Medulla oblongata (tissue), 1 donor: ENCODE measurements at regions not wholly inside any gene's neighbourhood (a gene's known extent, or its start where the extent isn't known, plus 50 kb on each side); places are given as distances from the start of the nearest gene placed in this dataset.
"Not testable (repeated sequence)": the region's sequence is repeated elsewhere in the genome, so short reads cannot be mapped to it uniquely, and the experiment has no call there.

Source experiments
- DNase-seq: peaks from one replicate; pipeline ENCODE4 v3.0.0-alpha.2; 2015; ENCODE audit errors: extremely low spot score

DNA sequence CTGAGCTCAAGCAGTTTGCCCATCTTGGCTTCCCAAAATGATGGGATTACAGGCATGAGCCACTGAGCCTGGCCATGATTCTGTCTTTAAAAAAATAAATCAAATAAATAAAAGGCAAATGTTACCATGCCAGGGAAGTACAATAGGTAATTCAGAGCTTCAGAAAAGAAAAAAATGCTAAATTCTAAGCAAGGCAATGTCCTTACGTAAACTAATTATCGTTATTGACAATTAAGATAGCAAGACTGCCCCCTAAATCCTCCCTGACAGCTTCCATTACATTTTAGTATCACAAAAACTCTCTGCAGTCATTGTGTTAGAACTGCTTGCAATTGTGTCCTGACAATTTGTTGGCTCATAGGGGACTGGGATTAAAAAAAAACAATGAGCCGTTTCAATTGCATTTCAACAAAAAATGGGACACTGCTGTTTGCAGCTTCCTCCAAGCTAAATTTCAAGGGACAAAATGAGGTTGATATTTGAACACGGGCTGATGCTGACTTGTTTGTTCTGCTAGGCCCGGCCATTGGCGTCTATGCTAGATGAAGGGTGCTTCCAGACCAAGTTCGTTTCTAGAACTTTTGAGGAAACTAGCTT, 88.9 kb downstream of the MOGAT1 start:
- peak; percentile 57 for DNase-seq

DNA sequence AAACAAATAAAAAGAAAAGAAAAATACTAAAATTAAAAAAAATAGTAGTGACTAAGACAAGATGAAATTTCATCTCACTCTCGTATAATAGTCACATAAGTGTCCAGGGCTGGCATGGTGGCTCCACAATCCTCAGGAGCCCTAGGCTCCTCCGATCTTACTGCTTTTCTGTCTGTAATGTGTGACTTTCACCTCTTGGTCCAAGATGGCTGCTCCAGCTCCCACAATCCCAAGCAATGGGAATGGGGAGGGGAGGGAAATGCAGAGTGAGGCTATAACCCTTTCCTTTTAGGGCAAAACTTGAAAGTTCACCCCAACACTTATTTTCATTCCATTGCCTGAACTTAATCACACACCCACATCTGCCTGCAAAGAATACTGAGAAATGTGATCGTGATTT, 90.4 kb downstream of the MOGAT1 start:
- DNase-seq: no peak

DNA sequence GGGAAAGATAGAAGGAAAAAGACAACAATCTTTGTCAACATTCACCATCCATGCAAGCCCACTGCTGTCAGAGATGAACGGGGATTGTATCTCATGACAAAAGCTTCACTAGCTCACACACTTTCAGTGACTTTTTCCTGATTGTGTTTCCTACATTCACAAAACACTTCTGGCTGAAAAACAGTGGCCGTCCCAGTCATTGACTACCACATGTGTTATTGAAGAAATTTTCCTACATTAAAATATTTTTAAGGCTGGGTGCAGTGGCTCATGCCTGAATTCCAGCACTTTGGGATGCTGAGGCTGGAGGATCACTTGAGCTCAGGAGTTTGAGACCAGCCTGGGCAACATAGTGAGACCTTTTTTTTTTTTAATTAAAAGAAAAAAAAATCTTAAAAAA, 90.9 kb downstream of the MOGAT1 start:
- no peak for DNase-seq

DNA sequence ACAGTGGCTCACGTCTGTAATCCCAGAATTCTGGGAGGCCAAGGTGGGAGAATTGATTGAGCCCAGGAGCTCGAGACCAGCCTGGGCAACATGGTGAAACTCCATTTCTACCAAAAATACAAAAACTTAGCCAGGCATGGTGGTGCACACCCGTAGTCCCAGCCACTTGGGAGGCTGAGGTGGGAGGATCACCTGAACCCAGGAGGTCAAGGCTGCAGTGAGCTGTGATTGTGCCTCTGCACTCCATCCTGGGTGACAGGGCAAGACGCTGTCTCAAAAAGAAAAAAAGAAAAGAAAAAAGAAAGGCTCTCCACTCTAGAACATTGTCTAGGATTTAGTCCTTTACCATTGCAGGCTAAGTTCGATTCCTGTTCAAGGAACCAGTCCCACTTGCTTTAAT, 94.4 kb downstream of the MOGAT1 start:
- not testable (repeated sequence) for DNase-seq

DNA sequence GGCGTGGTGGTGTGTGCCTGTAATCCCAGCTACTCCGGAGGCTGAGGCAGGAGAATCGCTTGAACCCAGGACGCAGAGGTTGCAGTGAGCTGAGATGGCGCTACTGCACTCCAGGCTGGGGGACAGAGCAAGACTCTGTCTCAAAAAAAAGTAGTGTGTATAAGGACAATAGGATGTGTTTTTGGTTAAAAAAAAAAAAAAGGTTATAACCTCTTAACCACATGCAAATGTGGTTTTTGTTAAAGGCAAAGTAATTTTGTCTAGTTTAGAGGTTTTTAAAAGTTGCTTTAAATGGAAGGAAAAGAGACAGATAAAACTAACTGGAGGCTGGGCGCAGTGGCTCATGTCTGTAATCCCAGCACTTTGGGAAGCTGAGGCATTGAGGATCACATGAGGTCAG, 92.8 kb upstream of the ACSL3 start:
- not testable (repeated sequence) for DNase-seq

DNA sequence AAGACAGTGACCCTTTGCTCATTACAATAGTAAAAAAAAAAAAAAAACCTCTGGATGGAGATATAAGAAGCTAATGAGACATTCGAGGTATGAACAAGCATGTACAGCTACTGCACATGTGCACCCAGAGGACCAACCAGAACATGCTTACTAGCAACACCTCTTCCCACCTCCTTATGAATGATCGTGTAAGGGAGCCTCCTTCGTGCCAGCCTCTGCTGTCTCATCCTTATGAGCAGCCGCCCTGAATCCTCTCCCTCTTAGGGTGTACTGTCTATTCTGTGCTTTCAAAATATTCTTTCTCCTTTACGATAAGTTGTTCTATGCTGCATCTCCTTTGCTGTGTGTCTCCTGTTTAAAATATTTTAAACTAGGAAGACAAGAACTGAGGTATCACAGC, 91.4 kb upstream of the ACSL3 start:
- DNase-seq: no peak

DNA sequence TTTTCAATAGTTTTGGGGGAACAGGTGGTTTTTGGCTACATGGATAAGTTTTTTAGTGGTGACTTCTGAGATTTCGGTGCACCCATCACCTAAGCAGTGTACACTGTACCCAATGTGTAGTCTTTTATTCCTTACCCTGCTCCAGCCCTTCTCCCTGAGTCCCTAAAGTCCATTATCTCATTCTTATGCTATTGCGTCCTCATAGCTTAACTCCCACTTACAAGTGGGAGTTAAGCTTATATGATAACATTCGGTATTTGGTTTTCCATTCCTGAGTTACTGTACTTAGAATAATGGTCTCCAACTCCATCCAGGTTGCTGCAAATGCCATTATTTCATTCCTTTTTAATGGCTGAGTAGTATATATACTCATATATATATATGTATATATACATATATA, 90.9 kb upstream of the ACSL3 start:
- no peak for DNase-seq

DNA sequence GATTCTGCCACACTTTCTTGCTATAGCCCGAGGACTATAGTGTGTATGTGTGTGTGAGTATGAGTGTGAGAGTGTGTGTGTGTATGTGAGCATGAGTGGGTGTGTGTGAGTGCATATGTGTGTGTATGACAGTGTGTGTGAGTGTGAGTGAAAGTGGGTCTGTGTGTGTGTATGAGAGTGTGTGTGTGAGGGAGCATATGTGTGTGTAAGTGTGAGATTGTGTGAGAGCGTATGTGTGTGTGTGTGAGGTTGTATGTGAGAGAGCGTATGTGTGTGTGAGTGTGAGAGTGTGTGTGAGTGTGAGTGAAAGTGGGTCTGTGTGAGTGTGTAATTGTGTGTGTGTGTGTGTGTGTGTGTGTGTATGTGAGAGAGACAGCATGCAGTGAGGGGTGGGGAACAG, 89.0 kb upstream of the ACSL3 start:
- DNase-seq: no peak

DNA sequence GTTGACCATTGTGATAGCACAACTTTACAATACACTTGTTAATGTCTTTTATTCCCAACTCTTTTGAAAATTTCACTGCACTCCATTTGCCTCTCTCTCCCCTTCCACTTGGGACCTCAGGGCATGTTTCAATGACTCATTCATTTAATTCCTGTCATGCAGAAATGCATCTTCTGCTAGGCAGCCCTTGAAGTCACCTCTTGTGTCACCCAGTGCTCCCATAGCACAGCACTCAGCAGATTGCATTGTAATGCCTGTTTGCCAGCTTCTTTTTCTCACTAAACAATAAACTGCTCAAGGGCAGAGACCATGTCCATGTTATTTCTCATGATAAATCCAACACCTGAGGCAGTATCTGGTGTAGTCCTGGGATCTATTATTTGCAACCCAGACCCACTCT, 85.9 kb upstream of the ACSL3 start:
- no peak for DNase-seq

DNA sequence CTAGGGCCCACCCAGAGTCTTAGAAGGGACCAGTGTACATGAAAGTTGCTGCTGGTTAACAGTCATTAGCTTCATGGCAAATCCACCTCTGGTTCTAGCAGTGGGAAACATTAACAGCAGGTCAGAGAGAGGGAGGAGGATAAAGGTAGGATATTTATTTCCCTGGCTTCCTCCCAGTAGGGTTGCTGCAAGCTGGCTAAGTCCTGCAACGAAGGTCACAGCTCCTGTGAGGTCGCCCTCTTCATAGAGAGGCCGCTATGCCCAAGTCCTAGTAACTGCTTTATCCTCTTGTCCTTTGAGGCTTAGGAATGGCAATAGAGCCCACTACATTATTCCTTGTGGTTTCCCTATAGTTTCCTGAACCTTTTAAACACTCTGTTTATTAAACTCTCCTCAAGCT, 84.0 kb upstream of the ACSL3 start:
- no peak for DNase-seq

DNA sequence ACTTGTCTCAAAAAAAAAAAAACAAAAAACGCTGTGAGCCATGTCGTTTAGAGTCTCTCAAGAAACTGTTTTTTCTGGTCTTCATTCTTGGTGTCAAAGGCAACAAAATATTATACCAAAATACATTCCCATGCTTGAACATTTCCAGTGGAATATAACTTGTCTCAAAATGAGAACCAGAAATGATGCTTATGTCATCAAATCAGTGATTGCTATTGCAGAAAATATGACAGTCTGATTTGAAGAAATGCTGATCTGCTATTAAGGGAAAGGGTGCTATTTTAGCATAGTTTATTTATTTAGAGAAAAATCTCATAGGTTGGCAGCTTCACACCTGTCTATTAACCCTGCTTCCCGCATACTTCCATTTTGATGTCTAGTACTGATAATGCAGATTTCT, 82.4 kb upstream of the ACSL3 start:
- DNase-seq: no peak

DNA sequence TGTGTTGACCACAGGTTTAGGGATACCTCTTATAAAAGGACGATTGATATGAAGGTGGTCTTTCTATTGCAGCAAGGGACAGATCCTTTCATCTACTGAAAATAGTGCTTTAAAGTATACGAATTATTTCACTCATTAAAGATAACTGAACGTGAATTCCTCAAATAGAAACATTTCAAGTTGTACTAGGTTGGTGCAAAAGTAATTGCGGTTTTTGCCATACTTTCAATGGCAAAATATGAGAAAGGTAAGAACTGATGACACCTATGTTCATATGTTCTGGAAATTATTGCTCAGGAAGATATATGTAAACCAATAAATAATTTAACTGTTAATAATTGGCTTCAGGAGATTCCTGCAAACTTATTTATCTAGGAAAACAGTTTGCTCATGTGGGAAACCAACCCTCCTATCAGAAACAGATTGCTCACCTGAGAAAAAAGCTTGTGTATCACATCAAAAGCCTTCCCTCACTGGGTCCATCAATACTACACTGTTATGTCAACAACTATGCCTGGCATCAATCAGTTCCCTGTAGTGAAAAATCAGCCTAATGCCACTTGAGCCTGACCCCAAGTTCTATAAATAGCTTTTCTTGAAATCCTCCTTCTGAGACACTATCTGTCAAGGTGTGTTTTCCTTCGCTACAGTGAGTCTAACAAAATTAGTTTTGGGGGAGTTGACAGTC, 81.5 kb upstream of the ACSL3 start:
- no peak for DNase-seq

DNA sequence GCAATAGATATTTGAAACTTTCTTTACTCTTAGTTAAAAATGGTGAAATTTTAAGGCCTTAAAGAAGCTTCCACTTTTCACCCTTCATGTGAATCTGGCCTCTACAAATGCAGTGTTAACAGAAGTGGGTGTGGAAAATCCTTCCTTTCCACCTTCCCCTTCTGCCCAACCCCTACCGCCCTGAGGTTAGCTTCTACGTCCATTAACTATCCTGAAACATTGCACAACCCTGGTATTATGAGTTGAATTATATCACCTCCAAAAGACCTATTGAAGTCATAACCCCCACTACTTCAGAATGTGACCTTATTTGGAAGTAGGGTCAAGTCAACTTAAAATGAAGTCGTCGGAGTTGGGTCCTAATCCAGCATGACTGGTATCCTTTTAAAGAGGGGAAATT, 80.8 kb upstream of the ACSL3 start:
- DNase-seq: no peak

DNA sequence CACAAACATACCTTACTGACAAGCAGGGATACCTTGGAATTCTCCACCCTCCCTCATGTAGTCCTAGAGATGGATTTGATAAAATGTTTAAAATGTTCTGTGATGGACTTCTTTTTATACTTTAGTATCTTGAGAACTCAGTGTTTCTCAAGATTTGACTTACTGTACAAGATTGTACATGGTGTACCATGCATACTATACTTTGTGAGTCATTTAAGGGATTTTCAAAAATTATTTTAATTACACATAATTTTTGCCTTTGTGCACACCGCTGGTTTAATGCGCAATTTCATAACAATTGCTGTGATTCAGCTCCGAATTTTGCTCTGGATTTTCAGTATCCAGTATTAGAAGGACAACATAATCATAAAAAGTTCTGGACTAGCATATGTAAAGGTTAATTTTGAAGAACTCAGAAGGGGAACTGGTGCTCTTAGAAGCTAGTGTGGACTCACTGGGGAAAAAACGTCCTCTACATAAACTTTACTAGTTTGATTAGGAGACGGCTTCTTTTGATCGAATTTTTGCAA, 78.6 kb upstream of the ACSL3 start:
- DNase-seq: no peak

DNA sequence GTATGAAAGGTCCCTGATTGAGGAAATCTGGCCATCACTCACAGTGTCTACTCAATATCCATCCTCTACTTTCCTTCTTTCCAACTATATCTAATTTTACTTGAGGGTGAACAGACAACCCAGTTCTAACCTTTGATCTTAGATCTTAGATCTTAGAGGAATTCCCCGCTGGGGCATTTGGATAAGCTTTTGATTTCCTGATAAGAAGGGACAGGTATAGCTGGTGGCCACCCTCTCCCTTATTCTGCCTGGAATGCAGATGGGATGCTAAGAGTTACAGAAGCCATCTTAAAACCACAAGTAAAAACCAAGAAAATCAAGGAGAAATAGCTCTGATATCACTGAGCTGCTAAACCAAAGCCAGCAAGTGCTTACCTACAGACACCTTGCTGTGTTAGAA, 77.2 kb upstream of the ACSL3 start:
- DNase-seq: no peak

DNA sequence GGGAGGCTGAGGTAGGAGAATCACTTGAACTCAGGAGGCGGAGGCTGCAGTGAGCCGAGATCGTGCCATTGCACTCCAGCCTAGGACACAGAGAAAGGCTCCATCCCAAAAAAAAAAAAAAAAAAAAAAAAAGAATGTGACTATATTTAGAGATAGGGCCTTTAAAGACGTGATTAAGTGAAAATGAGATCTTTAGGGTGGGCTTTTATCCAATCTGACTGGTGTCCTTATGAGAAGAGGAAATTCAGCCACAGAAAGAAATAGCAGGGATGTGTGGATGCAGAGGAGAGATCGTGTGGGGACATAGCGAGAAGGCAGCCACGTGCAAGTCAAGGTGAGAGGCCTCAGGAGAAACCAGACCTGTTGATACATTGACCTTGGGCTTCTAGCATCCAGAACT, 69.9 kb upstream of the ACSL3 start:
- no peak for DNase-seq

DNA sequence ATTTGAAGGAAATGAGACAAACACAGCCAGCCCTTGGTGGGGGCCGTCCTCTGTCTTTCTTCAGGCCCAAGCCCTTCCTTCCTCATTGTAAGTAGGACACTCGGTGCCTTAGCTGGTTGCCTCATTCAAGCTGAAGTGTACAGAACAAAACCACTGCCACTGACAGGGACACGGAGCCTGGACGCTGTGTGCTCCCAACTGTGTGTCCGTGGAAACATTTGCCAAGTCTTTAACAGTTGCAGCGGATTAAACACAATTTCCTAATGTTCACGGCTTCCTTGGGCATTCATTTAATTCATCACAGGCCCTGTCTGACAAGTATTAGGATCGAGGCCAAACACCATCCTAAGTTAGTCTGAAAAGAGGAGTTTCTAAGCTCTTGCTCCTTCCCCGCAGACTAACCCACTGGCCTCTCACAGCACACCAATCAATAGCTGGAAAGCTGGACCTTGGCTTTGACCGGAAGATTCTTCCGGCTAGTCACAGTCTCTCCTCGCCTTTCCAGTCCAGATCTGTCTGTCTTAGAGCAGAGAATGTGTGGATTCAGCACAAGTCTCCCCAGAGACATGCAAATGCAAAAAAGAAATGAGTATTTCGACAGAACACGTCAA, 68.7 kb upstream of the ACSL3 start:
- peak; percentile 73 for DNase-seq

DNA sequence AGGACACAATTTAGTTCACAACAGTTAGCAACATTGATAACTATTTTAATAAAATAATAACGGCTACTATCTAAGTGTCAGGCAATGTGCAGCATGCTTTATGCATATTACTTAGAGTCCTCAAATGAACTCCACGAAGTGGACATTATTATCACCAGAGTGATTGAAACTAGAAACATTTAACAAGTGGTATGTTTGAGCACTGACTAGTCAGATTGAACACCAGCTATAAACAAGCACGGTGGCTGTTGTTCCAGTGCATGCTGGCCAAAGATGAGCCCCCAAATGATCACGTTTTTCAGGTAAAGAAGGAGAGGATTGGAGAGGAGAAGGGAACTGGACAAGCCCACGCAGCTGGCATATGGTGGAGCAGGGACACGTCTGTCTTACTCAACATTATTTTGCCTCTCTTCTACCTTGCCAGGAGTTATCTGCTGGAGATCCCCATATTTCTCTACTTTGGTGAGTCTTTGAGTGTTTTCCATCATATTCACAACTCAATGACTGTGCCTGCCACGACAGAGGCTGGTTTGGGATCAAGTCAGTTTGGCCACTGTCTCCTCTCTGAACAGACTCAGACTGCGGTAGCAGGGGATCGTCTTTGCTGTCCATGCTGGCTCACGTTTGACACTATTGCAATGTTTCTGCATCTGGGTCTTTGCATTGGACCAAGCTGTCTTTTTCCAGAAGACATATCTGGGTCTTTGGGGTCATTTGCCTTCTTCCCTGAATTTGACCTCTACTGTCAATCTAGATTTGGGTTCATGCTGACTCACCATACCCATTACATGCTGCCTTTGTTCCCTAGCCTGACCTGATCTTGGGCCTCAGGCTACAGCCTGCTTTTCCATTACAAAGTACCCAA, 66.0 kb upstream of the ACSL3 start:
- DNase-seq: no peak

DNA sequence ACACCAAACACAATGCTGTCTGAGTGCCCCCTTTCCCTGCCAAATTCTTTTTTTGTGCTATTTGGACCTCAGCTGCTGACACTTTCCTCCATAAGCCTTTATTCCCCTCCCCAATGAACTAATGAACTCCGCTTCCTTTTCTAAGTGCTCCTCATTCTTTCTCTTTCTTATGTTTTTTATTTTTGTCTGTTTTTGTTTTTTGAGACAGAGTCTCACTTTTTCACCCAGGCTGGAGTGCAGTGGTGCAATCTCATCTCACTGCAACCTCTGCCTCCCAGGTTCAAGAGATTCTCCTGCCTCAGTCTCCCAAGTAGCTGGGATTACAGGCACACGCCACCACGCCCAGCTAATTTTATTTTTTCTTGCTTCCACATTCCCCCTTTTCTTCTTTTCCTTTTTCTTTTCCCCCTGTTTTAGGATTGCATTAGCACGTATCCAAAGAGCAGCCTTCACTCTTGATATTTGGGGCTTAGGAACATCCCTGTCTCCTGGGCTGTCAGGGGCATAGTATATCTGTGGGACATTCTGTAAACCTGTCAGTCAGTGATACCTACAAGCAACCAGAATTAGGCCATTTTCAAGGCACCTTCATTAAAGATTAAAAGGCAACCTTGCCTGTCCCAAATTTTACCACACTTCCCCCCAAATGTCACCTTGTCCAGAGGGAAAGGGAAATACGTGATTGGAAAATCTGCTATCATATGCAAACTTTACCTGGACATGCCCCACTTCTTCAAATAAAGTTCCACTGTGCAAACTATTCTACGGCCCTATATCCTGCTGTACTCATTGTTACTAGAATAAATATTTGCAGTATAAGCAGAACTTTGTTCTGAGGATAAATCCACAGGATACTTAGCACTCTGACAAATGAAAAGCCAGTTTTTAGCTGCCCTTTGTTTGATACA, 65.1 kb upstream of the ACSL3 start:
- DNase-seq: no peak

DNA sequence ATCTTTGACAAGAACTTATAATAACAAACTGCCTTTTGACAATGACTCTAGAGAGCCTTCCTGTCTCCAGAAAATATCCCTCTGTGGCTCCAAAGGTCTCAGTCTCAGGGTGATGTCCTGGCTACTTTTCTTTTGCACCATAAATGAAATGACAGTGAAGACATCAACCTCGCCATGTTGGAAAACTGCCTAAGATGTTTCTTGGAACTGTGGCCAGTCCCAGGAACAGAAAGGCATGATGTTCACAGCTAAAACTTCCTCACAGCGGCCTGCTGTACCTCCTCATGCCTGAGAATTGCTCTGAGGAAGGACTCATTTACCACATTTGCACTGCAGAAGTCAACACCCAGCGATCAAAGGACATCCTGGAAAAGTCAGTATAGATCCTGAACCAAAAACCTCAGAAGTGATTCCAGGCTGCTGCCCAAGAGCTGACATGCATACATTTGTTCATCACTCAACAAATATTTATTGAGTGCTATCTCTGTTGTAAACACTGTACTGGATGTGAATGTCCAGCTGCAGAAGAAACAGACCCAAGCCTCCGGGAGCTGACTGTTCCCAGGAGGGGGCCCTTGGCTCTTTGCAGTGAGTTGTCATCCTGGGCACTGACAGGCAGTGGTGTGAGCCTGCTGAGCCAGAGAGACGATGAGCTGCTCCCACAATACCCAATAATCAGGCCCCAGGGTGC, 64.3 kb upstream of the ACSL3 start:
- no peak for DNase-seq

DNA sequence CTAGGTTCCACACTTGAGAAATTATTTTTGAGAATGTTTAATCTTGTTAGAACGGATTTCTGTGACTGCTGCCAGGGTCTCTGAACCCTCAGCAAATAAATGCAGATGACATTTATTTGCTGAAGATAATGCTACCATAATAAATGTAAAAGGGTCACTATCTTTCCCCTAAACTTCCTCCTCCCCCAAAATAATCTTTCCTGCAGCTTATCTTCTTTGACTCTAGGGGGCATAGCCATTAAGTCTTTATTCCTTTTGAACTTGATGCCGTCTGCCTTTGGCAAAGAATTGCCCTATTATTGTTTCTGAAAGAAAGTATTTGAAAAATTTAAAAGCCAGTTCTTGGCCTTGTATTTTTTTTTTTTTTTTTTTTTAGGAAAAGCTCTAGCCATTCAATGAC, 63.6 kb upstream of the ACSL3 start:
- peak; percentile 48 for DNase-seq
